OCI-LY3 (cell line): ENCODE measurements at regions not wholly inside any gene's neighbourhood (a gene's known extent, or its start where the extent isn't known, plus 50 kb on each side); places are given as distances from the start of the nearest gene placed in this dataset.

Experiments used
- H2AFZ ChIP-seq: fragments of 200-600, 300-600 bp; shearing (Covaris generic); 2 replicates; pipeline ENCODE4 v1.6.0; 2014; ENCODE audit warnings: antibody characterized with exemption, low read depth, low read length
- H3K27ac ChIP-seq: fragments of 200-600, 300-600 bp; sonication (generic); 2 replicates; pipeline ENCODE4 v1.5.1; 2014; ENCODE audit warnings: mild to moderate bottlenecking, low read length, moderate library complexity, mixed read lengths
- H3K27me3 ChIP-seq: fragments of 200-600, 300-600 bp; sonication (generic); 2 replicates; pipeline ENCODE4 v1.6.1; 2014; ENCODE audit warnings: low read depth, low read length, mixed read lengths
- H3K36me3 ChIP-seq: fragments of 200-600, 300-600 bp; sonication (generic); replicated peaks from 2 replicates; pipeline ENCODE3; 2014; ENCODE audit warnings: low read depth, low read length, mixed read lengths
- H3K4me1 ChIP-seq: fragments of 300-600, 200-600 bp; sonication (generic); 2 replicates; pipeline ENCODE4 v1.6.1; 2014; ENCODE audit warnings: low read length, mixed read lengths
- H3K4me2 ChIP-seq: fragments of 200-600, 300-600 bp; sonication (generic); 2 replicates; pipeline ENCODE4 v1.6.1; 2014; ENCODE audit warnings: low read length, mixed read lengths
- H3K4me3 ChIP-seq: fragments of 300-600, 200-600 bp; sonication (generic); 2 replicates; pipeline ENCODE4 v1.5.1; 2014; ENCODE audit warnings: antibody characterized with exemption, mild to moderate bottlenecking, low read length, moderate library complexity
- H3K79me2 ChIP-seq: fragments of 300-600, 200-600 bp; shearing (Covaris generic); 2 replicates; pipeline ENCODE4 v1.6.1; 2014; ENCODE audit warnings: mild to moderate bottlenecking, low read length, mixed read lengths
- H3K9ac ChIP-seq: fragments of 300-600, 200-600 bp; shearing (Covaris generic); 2 replicates; pipeline ENCODE4 v1.6.0; 2014; ENCODE audit warnings: mild to moderate bottlenecking, low read length, moderate library complexity
- H3K9me3 ChIP-seq: fragments of 200-600, 300-600 bp; shearing (Covaris generic); 2 replicates; pipeline ENCODE4 v1.6.1; 2014; ENCODE audit warnings: low read length, mixed read lengths; ENCODE audit not compliant: insufficient read depth
- H4K20me1 ChIP-seq: fragments of 200-600, 300-600 bp; sonication (generic); 2 replicates; pipeline ENCODE4 v1.6.1; 2016; ENCODE audit warnings: low read length, mixed read lengths; ENCODE audit not compliant: insufficient read depth
- CTCF ChIP-seq: fragments of 200-600, 300-600 bp; sonication (generic); IDR thresholded peaks from 2 replicates; pipeline ENCODE4 v1.5.1; 2014; ENCODE audit warnings: antibody characterized with exemption, low read length, low read depth
- EZH2phosphoT487 ChIP-seq: fragments of 200-600 bp; shearing (Covaris generic); IDR thresholded peaks from 2 replicates; pipeline ENCODE4 v1.6.1; 2018; ENCODE audit warnings: antibody characterized with exemption, mixed run types, low read depth

- Histone ChIP-seq H3K4me2 (no peak overlapping the region), H3K27ac (no peak overlapping the region), H3K36me3 (no peaks in the 10 kb centered on the region), H3K9ac (no peak overlapping the region), H3K4me1 (no peaks in the 10 kb centered on the region), H3K4me3 (no peak overlapping the region), H3K9me3 (no peaks in the 10 kb centered on the region), H3K79me2 (no peaks in the 10 kb centered on the region), H3K27me3 (no peaks in the 10 kb centered on the region), H2AFZ (no peak overlapping the region), H4K20me1 (no peaks in the 10 kb centered on the region)
- no peak for TF ChIP-seq EZH2phosphoT487
- TF ChIP-seq CTCF: no peak
These were observed 274.4 kb downstream of the HTR7 start for GRCh38 chr10:90583416-90583815.

- no peak overlapping the region for H3K4me3 ChIP-seq
- no peaks in the 10 kb centered on the region for H3K79me2 ChIP-seq
- H3K9me3 ChIP-seq: no peaks in the 10 kb centered on the region
- H3K4me1 ChIP-seq: peaks cover 3% of the 10 kb centered on the region
- H3K9ac ChIP-seq: no peak overlapping the region
- no peaks in the 10 kb centered on the region for H3K36me3 ChIP-seq
- no peak overlapping the region for H2AFZ ChIP-seq
- no peaks in the 10 kb centered on the region for H4K20me1 ChIP-seq
- no peak overlapping the region for H3K27ac ChIP-seq
- no peak overlapping the region for H3K4me2 ChIP-seq
- no peak for TF ChIP-seq EZH2phosphoT487
- TF ChIP-seq CTCF: no peak
- no peaks in the 10 kb centered on the region for H3K27me3 ChIP-seq
These were observed 270.8 kb downstream of the HTR7 start for GRCh38 chr10:90587081-90587491.

GRCh38 chr10:90587561-90587960 is 270.3 kb downstream of the HTR7 start:
- no peaks in the 10 kb centered on the region for H3K36me3 ChIP-seq
- H3K79me2 ChIP-seq: no peaks in the 10 kb centered on the region
- no peaks in the 10 kb centered on the region for H4K20me1 ChIP-seq
- no peaks in the 10 kb centered on the region for H3K9me3 ChIP-seq
- peaks cover 8% of the 10 kb centered on the region for H3K4me1 ChIP-seq
- TF ChIP-seq EZH2phosphoT487: no peak
- no peak overlapping the region for H3K9ac ChIP-seq
- H3K27me3 ChIP-seq: no peaks in the 10 kb centered on the region
- no peak overlapping the region for H3K4me3 ChIP-seq
- no peak overlapping the region for H2AFZ ChIP-seq
- no peak overlapping the region for H3K4me2 ChIP-seq
- no peak overlapping the region for H3K27ac ChIP-seq

GRCh38 chr10:90588222-90588621 is 269.6 kb downstream of the HTR7 start:
- Histone ChIP-seq H3K4me3 (no peak overlapping the region), H3K27me3 (no peaks in the 10 kb centered on the region), H4K20me1 (no peaks in the 10 kb centered on the region), H3K4me1 (peaks cover 14% of the 10 kb centered on the region), H3K36me3 (no peaks in the 10 kb centered on the region), H3K4me2 (no peak overlapping the region), H3K9ac (no peak overlapping the region), H3K9me3 (no peaks in the 10 kb centered on the region), H3K79me2 (no peaks in the 10 kb centered on the region), H3K27ac (no peak overlapping the region), H2AFZ (no peak overlapping the region)
- TF ChIP-seq CTCF (no peak), EZH2phosphoT487 (no peak)

GRCh38 chr10:90589825-90590224 is 268.0 kb downstream of the HTR7 start:
- no peak overlapping the region for H3K27ac ChIP-seq
- H2AFZ ChIP-seq: no peak overlapping the region
- no peaks in the 10 kb centered on the region for H3K36me3 ChIP-seq
- no peaks in the 10 kb centered on the region for H4K20me1 ChIP-seq
- no peak overlapping the region for H3K4me3 ChIP-seq
- no peaks in the 10 kb centered on the region for H3K79me2 ChIP-seq
- no peak overlapping the region for H3K4me2 ChIP-seq
- no peak overlapping the region for H3K9ac ChIP-seq
- H3K9me3 ChIP-seq: no peaks in the 10 kb centered on the region
- TF ChIP-seq EZH2phosphoT487 (no peak), CTCF (no peak)
- no peaks in the 10 kb centered on the region for H3K27me3 ChIP-seq
- peaks cover 24% of the 10 kb centered on the region for H3K4me1 ChIP-seq
